PFSK-1 (cell line): ENCODE measurements at regions not wholly inside any gene's neighbourhood (a gene's known extent, or its start where the extent isn't known, plus 50 kb on each side); places are given as distances from the start of the nearest gene placed in this dataset.

Source experiments
- FOXP2 ChIP-seq: optimal IDR thresholded peaks from 2 replicates; pipeline ENCODE3; 2011; ENCODE audit warnings: borderline replicate concordance, control low read depth, inconsistent platforms; ENCODE audit not compliant: insufficient read depth; ENCODE audit errors: extremely low read length, extremely low read depth
- POLR2AphosphoS5 ChIP-seq: IDR thresholded peaks from 2 replicates; pipeline ENCODE4 v1.6.1; 2012; ENCODE audit warnings: low read depth, mild to moderate bottlenecking, control low read depth, low read length, moderate library complexity
- SIN3A ChIP-seq: IDR thresholded peaks from 2 replicates; pipeline ENCODE4 v1.6.1; 2012; ENCODE audit warnings: mild to moderate bottlenecking, low read length, moderate library complexity, borderline replicate concordance; ENCODE audit not compliant: insufficient read depth
- TAF1 ChIP-seq: IDR thresholded peaks from 2 replicates; pipeline ENCODE4 v1.6.1; 2012; ENCODE audit warnings: low read length, control low read depth, borderline replicate concordance; ENCODE audit not compliant: insufficient read depth
- TF ChIP-seq, protein P1 (sequence below), 2 experiments: IDR thresholded peaks; 2 replicates each; pipeline versions ENCODE4 v1.6.1 to v1.8.0; 2011 to 2012; ENCODE audit warnings: low read depth in 2 of 2, low read length in 2 of 2, control low read depth in 1 of 2, inconsistent platforms in 1 of 2, mild to moderate bottlenecking in 1 of 2, moderate library complexity in 1 of 2; ENCODE audit not compliant: insufficient read depth in 1 of 2

DNA sequence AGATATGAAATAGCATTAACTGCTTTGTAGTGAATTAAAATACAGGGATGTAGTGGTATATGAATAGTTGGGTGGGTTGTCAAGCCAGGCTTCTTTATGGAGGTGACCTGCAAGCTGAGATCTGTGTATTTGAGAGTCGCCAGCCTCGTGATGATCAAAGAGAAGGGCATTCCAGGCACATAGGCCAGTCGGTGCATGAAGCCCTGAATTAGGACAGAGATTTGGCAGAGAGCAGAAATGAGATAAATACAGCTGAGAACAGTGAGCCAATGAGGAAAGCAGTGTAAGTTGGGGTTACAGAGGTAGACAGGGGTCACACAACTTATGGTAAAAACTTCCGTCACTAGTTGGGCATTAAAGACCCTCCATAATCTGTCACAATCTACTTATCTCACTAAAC, 641.9 kb downstream of the OTOL1 start:
- TF ChIP-seq SIN3A (no peak), TAF1 (no peak), POLR2AphosphoS5 (no peak), FOXP2 (no peak)
- TF ChIP-seq, protein P1, sequence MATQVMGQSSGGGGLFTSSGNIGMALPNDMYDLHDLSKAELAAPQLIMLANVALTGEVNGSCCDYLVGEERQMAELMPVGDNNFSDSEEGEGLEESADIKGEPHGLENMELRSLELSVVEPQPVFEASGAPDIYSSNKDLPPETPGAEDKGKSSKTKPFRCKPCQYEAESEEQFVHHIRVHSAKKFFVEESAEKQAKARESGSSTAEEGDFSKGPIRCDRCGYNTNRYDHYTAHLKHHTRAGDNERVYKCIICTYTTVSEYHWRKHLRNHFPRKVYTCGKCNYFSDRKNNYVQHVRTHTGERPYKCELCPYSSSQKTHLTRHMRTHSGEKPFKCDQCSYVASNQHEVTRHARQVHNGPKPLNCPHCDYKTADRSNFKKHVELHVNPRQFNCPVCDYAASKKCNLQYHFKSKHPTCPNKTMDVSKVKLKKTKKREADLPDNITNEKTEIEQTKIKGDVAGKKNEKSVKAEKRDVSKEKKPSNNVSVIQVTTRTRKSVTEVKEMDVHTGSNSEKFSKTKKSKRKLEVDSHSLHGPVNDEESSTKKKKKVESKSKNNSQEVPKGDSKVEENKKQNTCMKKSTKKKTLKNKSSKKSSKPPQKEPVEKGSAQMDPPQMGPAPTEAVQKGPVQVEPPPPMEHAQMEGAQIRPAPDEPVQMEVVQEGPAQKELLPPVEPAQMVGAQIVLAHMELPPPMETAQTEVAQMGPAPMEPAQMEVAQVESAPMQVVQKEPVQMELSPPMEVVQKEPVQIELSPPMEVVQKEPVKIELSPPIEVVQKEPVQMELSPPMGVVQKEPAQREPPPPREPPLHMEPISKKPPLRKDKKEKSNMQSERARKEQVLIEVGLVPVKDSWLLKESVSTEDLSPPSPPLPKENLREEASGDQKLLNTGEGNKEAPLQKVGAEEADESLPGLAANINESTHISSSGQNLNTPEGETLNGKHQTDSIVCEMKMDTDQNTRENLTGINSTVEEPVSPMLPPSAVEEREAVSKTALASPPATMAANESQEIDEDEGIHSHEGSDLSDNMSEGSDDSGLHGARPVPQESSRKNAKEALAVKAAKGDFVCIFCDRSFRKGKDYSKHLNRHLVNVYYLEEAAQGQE (IDR thresholded peaks at IDR 0.05; ENCODE audit: insufficient read depth in 1 of 2, low read depth in 2 of 2, low read length in 2 of 2) = no peak

DNA sequence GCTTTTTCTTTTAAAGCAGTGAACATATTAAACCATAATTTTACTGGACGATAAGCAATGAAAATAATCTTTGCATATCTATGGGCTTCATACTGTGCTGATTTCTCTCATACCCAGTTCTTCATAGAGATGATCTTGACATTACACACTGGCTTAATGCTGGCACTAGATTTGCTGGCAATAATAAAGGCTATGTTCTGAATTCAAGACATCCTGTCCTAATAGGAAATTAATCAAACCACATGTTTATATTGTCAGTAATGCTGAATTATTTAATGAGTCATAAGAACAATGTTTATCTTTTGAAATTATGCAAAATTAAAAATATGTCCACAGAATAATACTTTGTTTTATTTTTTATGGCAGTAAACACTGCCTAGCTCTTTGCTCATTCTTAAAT, 643.2 kb downstream of the OTOL1 start:
- TF ChIP-seq FOXP2 = no peak
- TF ChIP-seq, protein P1 (IDR thresholded peaks at IDR 0.05; ENCODE audit: insufficient read depth in 1 of 2, low read depth in 2 of 2, low read length in 2 of 2) = no peak
- no peak for TF ChIP-seq POLR2AphosphoS5
- TF ChIP-seq TAF1 = no peak
- TF ChIP-seq SIN3A = no peak

DNA sequence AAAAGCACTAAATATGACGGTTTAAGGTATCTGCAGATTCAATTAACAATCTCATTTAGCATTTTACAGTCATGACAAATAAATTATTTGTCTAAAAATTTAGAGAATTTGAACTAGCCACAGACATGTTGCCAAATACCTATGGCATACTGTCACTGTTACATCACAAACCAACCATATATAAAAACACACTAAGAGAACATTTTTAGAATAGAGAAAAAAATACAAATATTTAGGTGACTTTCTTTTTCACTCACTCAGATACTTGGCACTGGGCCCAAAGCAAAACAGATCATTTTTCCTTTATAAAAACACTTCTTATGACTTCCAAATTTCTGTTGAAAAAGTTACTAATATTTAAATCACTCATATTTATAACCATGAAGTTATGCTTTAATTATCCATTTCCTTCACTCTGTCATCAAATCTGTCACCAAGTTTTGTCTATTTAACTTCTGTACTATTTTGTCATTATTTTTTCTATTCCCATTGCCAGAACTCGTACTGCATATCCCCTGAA, 644.7 kb downstream of the OTOL1 start:
- no peak for TF ChIP-seq SIN3A

- TF ChIP-seq POLR2AphosphoS5 = no peak
- TF ChIP-seq SIN3A = no peak
- TF ChIP-seq FOXP2 = no peak
- TF ChIP-seq TAF1 = no peak
- TF ChIP-seq, protein P1 (IDR thresholded peaks at IDR 0.05; ENCODE audit: insufficient read depth in 1 of 2, low read depth in 2 of 2, low read length in 2 of 2) = no peak
These were observed 645.9 kb downstream of the OTOL1 start for GRCh38 chr3:162142511-162142910.

DNA sequence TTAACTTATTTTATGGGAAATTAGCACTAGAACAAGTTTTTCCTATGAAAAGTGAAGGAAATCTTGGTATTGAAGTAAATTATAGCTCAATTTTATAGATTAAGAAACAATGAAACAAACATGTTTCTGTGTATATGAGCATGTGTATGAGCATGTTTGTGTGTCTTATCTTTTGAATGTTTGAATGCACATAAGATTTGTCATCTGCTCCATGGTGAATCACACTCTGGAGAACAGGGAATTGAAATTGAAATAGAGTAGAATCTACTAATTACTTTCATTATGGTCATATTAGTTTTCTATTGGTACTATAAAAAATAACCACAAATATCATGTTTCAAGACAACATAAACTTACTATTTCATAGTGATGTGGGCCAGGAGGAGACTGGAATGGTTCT, 646.6 kb downstream of the OTOL1 start:
- no peak for TF ChIP-seq SIN3A
- TF ChIP-seq POLR2AphosphoS5 = no peak
- TF ChIP-seq FOXP2 = no peak
- TF ChIP-seq, protein P1 (IDR thresholded peaks at IDR 0.05; ENCODE audit: insufficient read depth in 1 of 2, low read depth in 2 of 2, low read length in 2 of 2) = no peak
- no peak for TF ChIP-seq TAF1
